Endothelial cell of umbilical vein (primary cell): ENCODE measurements at regions not wholly inside any gene's neighbourhood (a gene's known extent, or its start where the extent isn't known, plus 50 kb on each side); places are given as distances from the start of the nearest gene placed in this dataset.

Experiments used
- EZH2 ChIP-seq: IDR thresholded peaks from 2 replicates; pipeline ENCODE4 v1.6.1; 2012; ENCODE audit warnings: borderline replicate concordance, low read depth, mild to moderate bottlenecking, moderate library complexity, low read length, inconsistent platforms; ENCODE audit not compliant: severe bottlenecking
- FOS ChIP-seq: IDR thresholded peaks from 2 replicates; pipeline ENCODE4 v1.6.1; 2011; ENCODE audit warnings: mild to moderate bottlenecking, low read length, moderate library complexity, borderline replicate concordance; ENCODE audit not compliant: insufficient read depth
- GATA2 ChIP-seq: IDR thresholded peaks from 2 replicates; pipeline ENCODE4 v1.7.0; 2011; ENCODE audit warnings: low read depth, mild to moderate bottlenecking, moderate library complexity, mixed read lengths, low read length; ENCODE audit not compliant: insufficient read length, insufficient read depth
- JUN ChIP-seq: IDR thresholded peaks from 2 replicates; pipeline ENCODE4 v1.6.1; 2011; ENCODE audit warnings: borderline replicate concordance, low read depth; ENCODE audit not compliant: insufficient read length, insufficient read depth
- MYC ChIP-seq: IDR thresholded peaks from one replicate; pipeline ENCODE4 v1.6.1; 2011; ENCODE audit warnings: mild to moderate bottlenecking, low read depth, low read length
- POLR2A ChIP-seq: IDR thresholded peaks from 2 replicates; pipeline ENCODE4 v1.6.1; 2012; ENCODE audit warnings: low read depth, mild to moderate bottlenecking, control low read depth, low read length
- POLR2AphosphoS5 ChIP-seq: IDR thresholded peaks from 2 replicates; pipeline ENCODE4 v1.6.1; 2012; ENCODE audit warnings: low read depth, mild to moderate bottlenecking, control low read depth, low read length, moderate library complexity; ENCODE audit not compliant: insufficient read depth
- TF ChIP-seq, protein P1 (sequence below), 2 donors: IDR thresholded peaks; 1 replicate in 1 of 2; 2 replicates in 1 of 2; pipeline ENCODE4 v1.5.1; 2011; ENCODE audit warnings: low read length in 2 of 2, mild to moderate bottlenecking in 2 of 2, moderate library complexity in 2 of 2, control low read depth in 1 of 2, inconsistent platforms in 1 of 2, low read depth in 1 of 2; ENCODE audit not compliant: insufficient read depth in 1 of 2; ENCODE audit errors: extremely low read depth in 1 of 2
- TF ChIP-seq, protein P2 (sequence below): IDR thresholded peaks from 2 replicates; pipeline ENCODE4 v1.6.1; 2011; ENCODE audit not compliant: insufficient read depth, insufficient read length

DNA sequence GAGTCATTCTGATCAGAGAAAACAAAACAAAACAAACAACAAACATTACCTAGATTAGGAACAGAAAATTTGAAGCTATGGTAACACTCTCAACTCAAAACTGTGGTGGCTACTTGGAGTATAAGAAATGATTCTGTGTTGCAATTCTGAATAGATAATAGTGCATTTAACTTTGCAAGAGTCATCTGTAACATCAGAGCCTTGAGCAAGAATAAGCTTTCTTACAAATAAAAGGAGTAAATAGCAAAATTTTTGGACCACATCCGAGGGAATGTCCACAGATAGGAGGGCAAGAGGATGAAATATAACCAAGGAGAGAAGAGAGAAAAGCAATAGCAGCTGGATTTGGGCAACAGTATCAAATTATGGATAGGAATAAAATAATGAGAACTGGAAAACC is 1090.6 kb downstream of the SLC6A15 start:
- TF ChIP-seq, protein P1, sequence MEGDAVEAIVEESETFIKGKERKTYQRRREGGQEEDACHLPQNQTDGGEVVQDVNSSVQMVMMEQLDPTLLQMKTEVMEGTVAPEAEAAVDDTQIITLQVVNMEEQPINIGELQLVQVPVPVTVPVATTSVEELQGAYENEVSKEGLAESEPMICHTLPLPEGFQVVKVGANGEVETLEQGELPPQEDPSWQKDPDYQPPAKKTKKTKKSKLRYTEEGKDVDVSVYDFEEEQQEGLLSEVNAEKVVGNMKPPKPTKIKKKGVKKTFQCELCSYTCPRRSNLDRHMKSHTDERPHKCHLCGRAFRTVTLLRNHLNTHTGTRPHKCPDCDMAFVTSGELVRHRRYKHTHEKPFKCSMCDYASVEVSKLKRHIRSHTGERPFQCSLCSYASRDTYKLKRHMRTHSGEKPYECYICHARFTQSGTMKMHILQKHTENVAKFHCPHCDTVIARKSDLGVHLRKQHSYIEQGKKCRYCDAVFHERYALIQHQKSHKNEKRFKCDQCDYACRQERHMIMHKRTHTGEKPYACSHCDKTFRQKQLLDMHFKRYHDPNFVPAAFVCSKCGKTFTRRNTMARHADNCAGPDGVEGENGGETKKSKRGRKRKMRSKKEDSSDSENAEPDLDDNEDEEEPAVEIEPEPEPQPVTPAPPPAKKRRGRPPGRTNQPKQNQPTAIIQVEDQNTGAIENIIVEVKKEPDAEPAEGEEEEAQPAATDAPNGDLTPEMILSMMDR (IDR thresholded peaks at IDR 0.05; ENCODE audit: extremely low read depth in 1 of 2, insufficient read depth in 1 of 2, low read depth in 1 of 2, low read length in 2 of 2), result no peak
- TF ChIP-seq MYC, result no peak
- TF ChIP-seq POLR2A, result no peak
- no peak for TF ChIP-seq POLR2AphosphoS5
- TF ChIP-seq GATA2, result no peak
- TF ChIP-seq, protein P2, sequence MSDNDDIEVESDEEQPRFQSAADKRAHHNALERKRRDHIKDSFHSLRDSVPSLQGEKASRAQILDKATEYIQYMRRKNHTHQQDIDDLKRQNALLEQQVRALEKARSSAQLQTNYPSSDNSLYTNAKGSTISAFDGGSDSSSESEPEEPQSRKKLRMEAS, result no peak
- TF ChIP-seq EZH2, result no peak
- TF ChIP-seq JUN, result no peak
- no peak for TF ChIP-seq FOS
